IMR-90 (cell line): ENCODE measurements at regions not wholly inside any gene's neighbourhood (a gene's known extent, or its start where the extent isn't known, plus 50 kb on each side); places are given as distances from the start of the nearest gene placed in this dataset.

Source experiments
- ATAC-seq: fragments of 200-7000 bp; cut with Tn5 transposase; 2 replicates; pipeline ENCODE4 v1.9.1; 2020; ENCODE audit warnings: low read depth, mild to moderate bottlenecking, moderate library complexity
- BruUV-seq: library from RNA; stranded (reverse); fragments of 400-500 nt; replicated peaks from 2 replicates; lab custom pipeline; 2021; lab: Mats Ljungman, UMichigan
- CTCF ChIA-PET: fragments of 300-600 bp; formaldehyde crosslinking; extraction: SDS; loops from one replicate; lab custom pipeline; 2021; ENCODE audit warnings: antibody characterized with exemption; lab: Yijun Ruan, JAX
- POLR2A ChIA-PET: fragments of 300-600 bp; sonication (Branson Sonifier 250); formaldehyde crosslinking; loops from one replicate; lab custom pipeline; 2022; ENCODE audit warnings: antibody characterized with exemption; ENCODE audit not compliant: unreplicated experiment; lab: Charles Lee
- DNase-seq: peaks from one replicate; pipeline ENCODE4 v3.0.0; 2013
- H2AFZ ChIP-seq: replicated peaks from 2 replicates; pipeline ENCODE3; 2013; ENCODE audit warnings: low read length, mild to moderate bottlenecking; ENCODE audit not compliant: poor library complexity
- H2AK5ac ChIP-seq: 2 replicates; pipeline ENCODE4 v1.6.1; 2013; ENCODE audit warnings: low read depth, low read length, inconsistent platforms
- H2AK9ac ChIP-seq: replicated peaks from 2 replicates; pipeline ENCODE3; 2013; ENCODE audit warnings: mild to moderate bottlenecking, low read depth, low read length, moderate library complexity; ENCODE audit not compliant: poor library complexity
- H2BK120ac ChIP-seq: 2 replicates; pipeline ENCODE4 v1.6.1; 2013; ENCODE audit warnings: low read depth, low read length, inconsistent platforms
- H2BK15ac ChIP-seq: 3 replicates; pipeline ENCODE4 v1.6.1; 2013; ENCODE audit warnings: low read depth, low read length, inconsistent platforms
- H2BK20ac ChIP-seq: 2 replicates; pipeline ENCODE4 v1.6.1; 2013; ENCODE audit warnings: low read depth, mild to moderate bottlenecking, inconsistent platforms, low read length, moderate library complexity
- H2BK5ac ChIP-seq: 2 replicates; pipeline ENCODE4 v1.6.1; 2013; ENCODE audit warnings: mild to moderate bottlenecking, low read depth, low read length, inconsistent platforms; ENCODE audit not compliant: poor library complexity, severe bottlenecking
- H3K14ac ChIP-seq: replicated peaks from 2 replicates; pipeline ENCODE4 v1.6.1; 2013; ENCODE audit warnings: low read depth, low read length, inconsistent platforms
- H3K18ac ChIP-seq: 2 replicates; pipeline ENCODE4 v1.6.1; 2013; ENCODE audit warnings: low read depth, low read length, control low read depth
- H3K23ac ChIP-seq: 2 replicates; pipeline ENCODE4 v1.6.1; 2013; ENCODE audit warnings: low read depth, low read length, inconsistent platforms
- H3K27ac ChIP-seq: 2 replicates; pipeline ENCODE4 v1.5.1; 2013; ENCODE audit warnings: mild to moderate bottlenecking, control low read depth, low read length; ENCODE audit not compliant: insufficient read depth
- H3K27me3 ChIP-seq: 2 replicates; pipeline ENCODE4 v1.6.1; 2013; ENCODE audit warnings: low read length; ENCODE audit not compliant: control insufficient read depth, insufficient read depth
- H3K36me3 ChIP-seq: 2 replicates; pipeline ENCODE4 v1.6.1; 2013; ENCODE audit warnings: low read length, mixed read lengths; ENCODE audit not compliant: control insufficient read depth, insufficient read depth
- H3K4ac ChIP-seq: 2 replicates; pipeline ENCODE4 v1.6.1; 2013; ENCODE audit warnings: low read depth, low read length, inconsistent platforms
- H3K4me1 ChIP-seq: 2 replicates; pipeline ENCODE4 v1.6.1; 2013; ENCODE audit warnings: low read length, mixed read lengths; ENCODE audit not compliant: control insufficient read depth, insufficient read depth
- H3K4me2 ChIP-seq: 2 replicates; pipeline ENCODE4 v1.6.1; 2013; ENCODE audit warnings: low read depth, mild to moderate bottlenecking, control low read depth, low read length, moderate library complexity
- H3K4me3 ChIP-seq: 2 replicates; pipeline ENCODE4 v1.5.1; 2013; ENCODE audit warnings: low read depth, mild to moderate bottlenecking, control low read depth, low read length, moderate library complexity; ENCODE audit not compliant: insufficient read depth
- H3K56ac ChIP-seq: 2 replicates; pipeline ENCODE4 v1.6.1; 2013; ENCODE audit warnings: low read length, inconsistent platforms; ENCODE audit not compliant: insufficient read depth; ENCODE audit errors: extremely low read depth
- H3K79me1 ChIP-seq, 2 experiments: 2 replicates each; pipeline ENCODE4 v1.6.1; 2013; ENCODE audit warnings: low read length in 2 of 2, inconsistent platforms in 1 of 2, low read depth in 1 of 2
- H3K9ac ChIP-seq: 2 replicates; pipeline ENCODE4 v1.6.1; 2013; ENCODE audit warnings: low read depth, low read length, control low read depth
- H3K9me1 ChIP-seq: 2 replicates; pipeline ENCODE4 v1.6.1; 2013; ENCODE audit warnings: low read length, inconsistent platforms; ENCODE audit not compliant: insufficient read depth
- H3K9me3 ChIP-seq: 2 replicates; pipeline ENCODE4 v1.6.1; 2013; ENCODE audit warnings: low read length; ENCODE audit not compliant: control insufficient read depth, insufficient read depth
- H4K20me1 ChIP-seq: 2 replicates; pipeline ENCODE4 v1.6.1; 2013; ENCODE audit warnings: low read length, inconsistent platforms; ENCODE audit not compliant: insufficient read depth
- H4K5ac ChIP-seq: 2 replicates; pipeline ENCODE4 v1.6.1; 2013; ENCODE audit warnings: mild to moderate bottlenecking, low read depth, low read length, control low read depth
- H4K8ac ChIP-seq, 2 experiments: 2 replicates each; pipeline ENCODE4 v1.6.1; 2013; ENCODE audit warnings: low read depth in 2 of 2, low read length in 2 of 2, control low read depth in 1 of 2, inconsistent platforms in 1 of 2
- H4K91ac ChIP-seq: 2 replicates; pipeline ENCODE4 v1.6.1; 2013; ENCODE audit warnings: low read depth, low read length, inconsistent platforms; ENCODE audit not compliant: insufficient read depth
- BHLHE40 ChIP-seq: fragments of 150-350 bp; IDR thresholded peaks from 2 replicates; pipeline ENCODE4 v1.6.1; 2016; ENCODE audit warnings: mild to moderate bottlenecking, low read depth, low read length
- CEBPB ChIP-seq: IDR thresholded peaks from 2 replicates; pipeline ENCODE4 v1.6.1; 2012; ENCODE audit warnings: low read depth, low read length, improper control_type of control experiment
- CHD1 ChIP-seq: IDR thresholded peaks from 2 replicates; pipeline ENCODE4 v1.6.1; 2012; ENCODE audit warnings: low read depth, low read length, improper control_type of control experiment
- FOS ChIP-seq: fragments of 150-350 bp; IDR thresholded peaks from 2 replicates; pipeline ENCODE4 v1.6.1; 2016; ENCODE audit warnings: low read depth, low read length
- MAFK ChIP-seq: IDR thresholded peaks from 2 replicates; pipeline ENCODE4 v1.6.1; 2012; ENCODE audit warnings: low read depth, low read length, improper control_type of control experiment
- MAZ ChIP-seq: IDR thresholded peaks from 2 replicates; pipeline ENCODE4 v1.6.1; 2012; ENCODE audit warnings: low read depth, mild to moderate bottlenecking, low read length, improper control_type of control experiment, moderate library complexity, borderline replicate concordance
- MXI1 ChIP-seq: IDR thresholded peaks from 2 replicates; pipeline ENCODE4 v1.6.1; 2012; ENCODE audit warnings: low read depth, mild to moderate bottlenecking, low read length, moderate library complexity, borderline replicate concordance
- NFE2L2 ChIP-seq: fragments of 150-350 bp; IDR thresholded peaks from 2 replicates; pipeline ENCODE4 v1.6.1; 2016; ENCODE audit warnings: low read depth, mild to moderate bottlenecking, low read length
- POLR2A ChIP-seq: IDR thresholded peaks from 2 replicates; pipeline ENCODE4 v1.6.1; 2012; ENCODE audit warnings: mild to moderate bottlenecking, low read depth, low read length
- RAD21 ChIP-seq: IDR thresholded peaks from 2 replicates; pipeline ENCODE4 v1.6.1; 2012; ENCODE audit warnings: low read length, improper control_type of control experiment
- RCOR1 ChIP-seq: IDR thresholded peaks from 2 replicates; pipeline ENCODE4 v1.6.1; 2012; ENCODE audit warnings: mild to moderate bottlenecking, low read length, improper control_type of control experiment; ENCODE audit not compliant: insufficient replicate concordance
- RFX5 ChIP-seq: IDR thresholded peaks from 2 replicates; pipeline ENCODE4 v1.8.0; 2012; ENCODE audit warnings: low read depth, mild to moderate bottlenecking, low read length, moderate library complexity
- SMC3 ChIP-seq: fragments of 150-350 bp; IDR thresholded peaks from 2 replicates; pipeline ENCODE4 v1.6.1; 2016; ENCODE audit warnings: low read depth, mild to moderate bottlenecking, antibody characterized with exemption, low read length, moderate library complexity
- WGBS, 2 experiments: methylation state at CpG; one replicate each; pipeline versions ENCODE4 v1.1.5 to v1.1.7; 2013; ENCODE audit warnings: missing lambda C conversion rate in 2 of 2; ENCODE audit not compliant: insufficient read length in 1 of 2; ENCODE audit errors: extremely low coverage in 2 of 2; 5-methylcytosine and 5-hydroxymethylcytosine counted together
- dilution Hi-C: fragments of 300-500 bp; cut with HindIII; formaldehyde crosslinking; loops from one replicate; pipeline ENCODE4 v1.14.3; 2018; ENCODE audit warnings: low sequenced_read_pairs; ENCODE audit not compliant: unreplicated experiment
- in situ Hi-C: fragments of 300-500 bp; cut with MboI; formaldehyde crosslinking; loops from 3 replicates; pipeline ENCODE4 v1.14.3; 2019; ENCODE audit warnings: low sequenced_read_pairs, inconsistent platforms, mixed read lengths
- intact Hi-C: fragments of 100-400 bp; cut with micrococcal nuclease; formaldehyde crosslinking; loops from 2 replicates; pipeline ENCODE4 v1.10.0; 2022
- TF ChIP-seq, protein P1 (sequence below): conservative IDR thresholded peaks from 2 replicates; pipeline ENCODE4 v1.5.1; 2012; ENCODE audit warnings: mild to moderate bottlenecking, low read depth, low read length, improper control_type of control experiment
- TF ChIP-seq, protein P2 (sequence below): fragments of 150-350 bp; IDR thresholded peaks from 2 replicates; pipeline ENCODE4 v1.6.1; 2016; ENCODE audit warnings: low read depth, mild to moderate bottlenecking, low read length, moderate library complexity, borderline replicate concordance
- TF ChIP-seq, protein P3 (sequence below): fragments of 150-350 bp; IDR thresholded peaks from 2 replicates; pipeline ENCODE4 v1.6.1; 2017; ENCODE audit warnings: mild to moderate bottlenecking, antibody characterized with exemption, low read length, low read depth

GRCh38 chr6:15974817-15975216 is 154.1 kb upstream of the MYLIP start:
- TF ChIP-seq POLR2A (no peak), MXI1 (no peak), RCOR1 (no peak), MAZ (no peak), CHD1 (no peak), FOS (no peak), CEBPB (no peak), SMC3 (no peak), BHLHE40 (no peak), MAFK (no peak), NFE2L2 (no peak), RFX5 (no peak), RAD21 (no peak)
- TF ChIP-seq, protein P1, sequence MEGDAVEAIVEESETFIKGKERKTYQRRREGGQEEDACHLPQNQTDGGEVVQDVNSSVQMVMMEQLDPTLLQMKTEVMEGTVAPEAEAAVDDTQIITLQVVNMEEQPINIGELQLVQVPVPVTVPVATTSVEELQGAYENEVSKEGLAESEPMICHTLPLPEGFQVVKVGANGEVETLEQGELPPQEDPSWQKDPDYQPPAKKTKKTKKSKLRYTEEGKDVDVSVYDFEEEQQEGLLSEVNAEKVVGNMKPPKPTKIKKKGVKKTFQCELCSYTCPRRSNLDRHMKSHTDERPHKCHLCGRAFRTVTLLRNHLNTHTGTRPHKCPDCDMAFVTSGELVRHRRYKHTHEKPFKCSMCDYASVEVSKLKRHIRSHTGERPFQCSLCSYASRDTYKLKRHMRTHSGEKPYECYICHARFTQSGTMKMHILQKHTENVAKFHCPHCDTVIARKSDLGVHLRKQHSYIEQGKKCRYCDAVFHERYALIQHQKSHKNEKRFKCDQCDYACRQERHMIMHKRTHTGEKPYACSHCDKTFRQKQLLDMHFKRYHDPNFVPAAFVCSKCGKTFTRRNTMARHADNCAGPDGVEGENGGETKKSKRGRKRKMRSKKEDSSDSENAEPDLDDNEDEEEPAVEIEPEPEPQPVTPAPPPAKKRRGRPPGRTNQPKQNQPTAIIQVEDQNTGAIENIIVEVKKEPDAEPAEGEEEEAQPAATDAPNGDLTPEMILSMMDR, result no peak
- TF ChIP-seq, protein P2, sequence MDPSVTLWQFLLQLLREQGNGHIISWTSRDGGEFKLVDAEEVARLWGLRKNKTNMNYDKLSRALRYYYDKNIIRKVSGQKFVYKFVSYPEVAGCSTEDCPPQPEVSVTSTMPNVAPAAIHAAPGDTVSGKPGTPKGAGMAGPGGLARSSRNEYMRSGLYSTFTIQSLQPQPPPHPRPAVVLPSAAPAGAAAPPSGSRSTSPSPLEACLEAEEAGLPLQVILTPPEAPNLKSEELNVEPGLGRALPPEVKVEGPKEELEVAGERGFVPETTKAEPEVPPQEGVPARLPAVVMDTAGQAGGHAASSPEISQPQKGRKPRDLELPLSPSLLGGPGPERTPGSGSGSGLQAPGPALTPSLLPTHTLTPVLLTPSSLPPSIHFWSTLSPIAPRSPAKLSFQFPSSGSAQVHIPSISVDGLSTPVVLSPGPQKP, result no peak
- TF ChIP-seq, protein P3, sequence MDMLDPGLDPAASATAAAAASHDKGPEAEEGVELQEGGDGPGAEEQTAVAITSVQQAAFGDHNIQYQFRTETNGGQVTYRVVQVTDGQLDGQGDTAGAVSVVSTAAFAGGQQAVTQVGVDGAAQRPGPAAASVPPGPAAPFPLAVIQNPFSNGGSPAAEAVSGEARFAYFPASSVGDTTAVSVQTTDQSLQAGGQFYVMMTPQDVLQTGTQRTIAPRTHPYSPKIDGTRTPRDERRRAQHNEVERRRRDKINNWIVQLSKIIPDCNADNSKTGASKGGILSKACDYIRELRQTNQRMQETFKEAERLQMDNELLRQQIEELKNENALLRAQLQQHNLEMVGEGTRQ, result no peak
- no CpG with 5 or more reads among the region's 2 CpGs for WGBS, 2 experiments
- H4K20me1 ChIP-seq, result no peaks in the 10 kb centered on the region
- no peak overlapping the region for H3K27ac ChIP-seq
- H2AFZ ChIP-seq, result no peak overlapping the region
- H4K5ac ChIP-seq, result no peak overlapping the region
- H2BK20ac ChIP-seq, result no peak overlapping the region
- H3K23ac ChIP-seq, result no peak overlapping the region
- dilution Hi-C loops (no loop called here), intact Hi-C loops (no loop called here), in situ Hi-C loops (no loop called here)
- no peak overlapping the region for H4K8ac ChIP-seq
- no peaks in the 10 kb centered on the region for H3K9me1 ChIP-seq
- no peak overlapping the region for H3K9ac ChIP-seq
- H2BK15ac ChIP-seq, result no peak overlapping the region
- ATAC-seq, result no peak
- H3K9me3 ChIP-seq, result no peaks in the 10 kb centered on the region
- H2AK5ac ChIP-seq, result no peak overlapping the region
- H2BK120ac ChIP-seq, result no peak overlapping the region
- no peaks in the 10 kb centered on the region for H3K4me1 ChIP-seq
- H3K56ac ChIP-seq, result no peak overlapping the region
- BruUV-seq, result no TSS peak
- no peak overlapping the region for H3K18ac ChIP-seq
- no peak overlapping the region for H2BK5ac ChIP-seq
- peaks cover 3% of the 10 kb centered on the region; the same call in 1 of the 2 replicates for H3K27me3 ChIP-seq
- no peaks in the 10 kb centered on the region for H3K36me3 ChIP-seq
- H3K79me1 ChIP-seq, result no peaks in the 10 kb centered on the region
- H3K4me2 ChIP-seq, result no peak overlapping the region
- no peak for DNase-seq
- H3K4ac ChIP-seq, result no peak overlapping the region
- no peak overlapping the region for H2AK9ac ChIP-seq
- ChIA-PET CTCF (interaction anchor here (1.3 kb wide), 1 partner anchor 10 kb away, joined by 3 read pairs; no protein-coding TSS in a partner anchor), POLR2A (no interaction called here)
- no peak overlapping the region for H4K91ac ChIP-seq
- no peak overlapping the region for H3K4me3 ChIP-seq
- H3K14ac ChIP-seq, result no peak overlapping the region
